Erythroblast (primary cell): ENCODE measurements at regions not wholly inside any gene's neighbourhood (a gene's known extent, or its start where the extent isn't known, plus 50 kb on each side); places are given as distances from the start of the nearest gene placed in this dataset.
"Not testable (repeated sequence)": the region's sequence is repeated elsewhere in the genome, so short reads cannot be mapped to it uniquely, and the experiment has no call there.

ENCODE experiments used
- GATA1 ChIP-seq: IDR thresholded peaks from 2 replicates; pipeline ENCODE4 v1.6.1; 2011; ENCODE audit warnings: low read depth, mild to moderate bottlenecking, control low read depth, low read length, moderate library complexity
- POLR2A ChIP-seq: IDR thresholded peaks from 2 replicates; pipeline ENCODE4 v1.6.1; 2011; ENCODE audit warnings: mild to moderate bottlenecking, low read length

DNA sequence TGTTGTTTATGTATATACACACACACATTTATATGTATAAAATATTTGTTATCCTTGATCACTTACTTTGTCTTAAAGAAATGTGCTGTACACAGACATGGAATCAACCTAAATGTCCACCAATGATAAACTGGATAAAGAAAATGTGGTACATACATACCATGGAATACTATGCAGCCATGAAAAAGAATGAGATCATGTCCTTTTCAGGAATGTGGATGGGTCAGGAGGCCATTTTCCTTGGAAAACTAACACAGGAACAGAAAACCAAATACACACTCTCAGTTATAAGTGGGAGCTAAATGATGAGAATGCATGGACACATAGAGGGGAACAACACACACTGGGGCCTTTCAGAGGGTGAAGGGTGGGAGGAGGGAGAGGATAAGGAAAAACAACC lies 534.7 kb downstream of the FLRT2 start:
- not testable (repeated sequence) for TF ChIP-seq POLR2A, GATA1
